ENCODE measurements at regions not wholly inside any gene's neighbourhood (a gene's known extent, or its start where the extent isn't known, plus 50 kb on each side); places are given as distances from the start of the nearest gene placed in this dataset.

GRCh38 chr5:103883143-103883542, 320.6 kb upstream of the NUDT12 start:
- TF ChIP-seq, protein P1, sequence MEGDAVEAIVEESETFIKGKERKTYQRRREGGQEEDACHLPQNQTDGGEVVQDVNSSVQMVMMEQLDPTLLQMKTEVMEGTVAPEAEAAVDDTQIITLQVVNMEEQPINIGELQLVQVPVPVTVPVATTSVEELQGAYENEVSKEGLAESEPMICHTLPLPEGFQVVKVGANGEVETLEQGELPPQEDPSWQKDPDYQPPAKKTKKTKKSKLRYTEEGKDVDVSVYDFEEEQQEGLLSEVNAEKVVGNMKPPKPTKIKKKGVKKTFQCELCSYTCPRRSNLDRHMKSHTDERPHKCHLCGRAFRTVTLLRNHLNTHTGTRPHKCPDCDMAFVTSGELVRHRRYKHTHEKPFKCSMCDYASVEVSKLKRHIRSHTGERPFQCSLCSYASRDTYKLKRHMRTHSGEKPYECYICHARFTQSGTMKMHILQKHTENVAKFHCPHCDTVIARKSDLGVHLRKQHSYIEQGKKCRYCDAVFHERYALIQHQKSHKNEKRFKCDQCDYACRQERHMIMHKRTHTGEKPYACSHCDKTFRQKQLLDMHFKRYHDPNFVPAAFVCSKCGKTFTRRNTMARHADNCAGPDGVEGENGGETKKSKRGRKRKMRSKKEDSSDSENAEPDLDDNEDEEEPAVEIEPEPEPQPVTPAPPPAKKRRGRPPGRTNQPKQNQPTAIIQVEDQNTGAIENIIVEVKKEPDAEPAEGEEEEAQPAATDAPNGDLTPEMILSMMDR (conservative IDR thresholded peaks at IDR 0.05; ENCODE audit: low read length): no peak
- no peak for TF ChIP-seq EZH2phosphoT487 (IDR thresholded peaks at IDR 0.05; ENCODE audit: borderline replicate concordance, low read depth, low read length)
